ENCODE measurements at regions not wholly inside any gene's neighbourhood (a gene's known extent, or its start where the extent isn't known, plus 50 kb on each side); places are given as distances from the start of the nearest gene placed in this dataset.

DNA sequence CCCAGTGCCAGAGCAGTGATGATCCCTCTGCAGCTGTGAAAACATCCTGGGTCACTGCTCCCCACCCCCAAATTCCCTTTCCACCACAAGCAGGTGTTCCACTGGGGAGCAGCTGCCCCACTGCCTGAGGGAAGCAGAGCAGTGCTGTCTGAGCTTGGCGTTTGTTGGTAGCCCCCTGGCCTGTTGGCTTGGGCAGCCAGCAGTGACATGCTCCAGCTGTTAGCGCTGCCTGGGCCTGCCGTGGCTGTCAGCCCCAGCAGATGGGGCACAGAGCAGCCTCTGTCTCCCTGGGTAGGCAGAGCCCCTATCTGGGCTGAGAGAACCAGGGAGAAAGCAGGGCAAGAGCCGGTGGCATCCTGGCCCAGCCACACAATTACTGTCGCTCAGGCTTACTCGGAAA is 247.7 kb downstream of the GLI2 start:
- peak; percentile 55 for DNase-seq

- DNase-seq: peak; percentile 57
Measured at GRCh38 chr2:120984046-120984445, 248.4 kb downstream of the GLI2 start.

GRCh38 chr2:120984452-120985173 is 248.9 kb downstream of the GLI2 start:
- no peak for DNase-seq

DNA sequence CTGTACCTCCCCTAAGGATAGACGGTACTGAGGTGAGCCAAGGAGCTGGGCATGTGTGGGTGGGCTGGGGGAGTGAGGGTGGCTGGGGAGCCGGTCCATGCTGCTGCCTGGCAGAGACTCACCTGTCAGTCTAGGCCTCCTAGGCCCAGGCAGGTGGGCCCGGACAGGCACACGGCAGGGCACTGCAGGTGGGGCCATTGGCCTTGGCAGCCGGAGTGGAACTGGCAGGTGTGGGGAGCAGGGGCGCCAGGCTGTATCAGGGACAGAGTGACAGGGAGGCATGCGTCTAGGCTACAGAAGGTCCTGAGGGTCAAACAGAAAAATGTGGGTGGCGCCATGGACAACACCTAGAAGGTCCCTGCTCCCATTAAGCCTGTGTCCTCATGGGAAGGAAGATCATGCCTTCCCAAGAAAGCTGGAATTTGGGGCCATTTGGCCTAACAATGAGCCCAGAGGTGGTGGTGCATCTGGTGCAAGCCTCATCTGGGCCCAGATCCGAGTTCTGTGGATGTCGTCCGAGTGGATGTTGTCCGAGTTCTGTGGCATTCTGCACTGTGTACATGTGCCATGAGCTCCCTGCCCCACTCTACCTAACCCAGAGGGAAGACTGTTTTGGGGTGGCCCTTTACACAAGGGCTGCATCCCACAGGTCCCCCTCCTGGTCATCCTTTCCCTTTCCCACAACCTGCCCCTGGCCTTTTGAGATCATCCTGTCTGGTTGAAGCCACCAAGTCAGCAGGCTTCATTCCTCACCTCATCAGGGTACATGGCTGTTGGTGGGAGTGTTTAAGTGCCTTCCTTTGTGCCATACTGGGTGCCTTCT is 249.7 kb downstream of the GLI2 start:
- DNase-seq: no peak

- DNase-seq: no peak
Measured at GRCh38 chr2:120985997-120986651, 250.5 kb downstream of the GLI2 start.

- no peak for DNase-seq
Measured at GRCh38 chr2:120986898-120987650, 251.4 kb downstream of the GLI2 start.

DNA sequence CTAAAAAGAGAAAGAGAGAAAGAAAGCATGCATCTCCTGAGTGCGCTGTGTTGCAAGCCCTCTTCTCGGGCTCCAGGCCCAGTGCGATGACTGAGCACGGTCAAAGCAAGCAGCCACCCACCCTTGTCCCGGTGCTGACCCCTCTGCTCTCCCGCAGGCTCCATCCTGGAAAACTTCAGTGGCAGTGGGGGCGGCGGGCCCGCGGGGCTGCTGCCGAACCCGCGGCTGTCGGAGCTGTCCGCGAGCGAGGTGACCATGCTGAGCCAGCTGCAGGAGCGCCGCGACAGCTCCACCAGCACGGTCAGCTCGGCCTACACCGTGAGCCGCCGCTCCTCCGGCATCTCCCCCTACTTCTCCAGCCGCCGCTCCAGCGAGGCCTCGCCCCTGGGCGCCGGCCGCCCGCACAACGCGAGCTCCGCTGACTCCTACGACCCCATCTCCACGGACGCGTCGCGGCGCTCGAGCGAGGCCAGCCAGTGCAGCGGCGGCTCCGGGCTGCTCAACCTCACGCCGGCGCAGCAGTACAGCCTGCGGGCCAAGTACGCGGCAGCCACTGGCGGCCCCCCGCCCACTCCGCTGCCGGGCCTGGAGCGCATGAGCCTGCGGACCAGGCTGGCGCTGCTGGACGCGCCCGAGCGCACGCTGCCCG is 252.5 kb downstream of the GLI2 start:
- DNase-seq: no peak

DNA sequence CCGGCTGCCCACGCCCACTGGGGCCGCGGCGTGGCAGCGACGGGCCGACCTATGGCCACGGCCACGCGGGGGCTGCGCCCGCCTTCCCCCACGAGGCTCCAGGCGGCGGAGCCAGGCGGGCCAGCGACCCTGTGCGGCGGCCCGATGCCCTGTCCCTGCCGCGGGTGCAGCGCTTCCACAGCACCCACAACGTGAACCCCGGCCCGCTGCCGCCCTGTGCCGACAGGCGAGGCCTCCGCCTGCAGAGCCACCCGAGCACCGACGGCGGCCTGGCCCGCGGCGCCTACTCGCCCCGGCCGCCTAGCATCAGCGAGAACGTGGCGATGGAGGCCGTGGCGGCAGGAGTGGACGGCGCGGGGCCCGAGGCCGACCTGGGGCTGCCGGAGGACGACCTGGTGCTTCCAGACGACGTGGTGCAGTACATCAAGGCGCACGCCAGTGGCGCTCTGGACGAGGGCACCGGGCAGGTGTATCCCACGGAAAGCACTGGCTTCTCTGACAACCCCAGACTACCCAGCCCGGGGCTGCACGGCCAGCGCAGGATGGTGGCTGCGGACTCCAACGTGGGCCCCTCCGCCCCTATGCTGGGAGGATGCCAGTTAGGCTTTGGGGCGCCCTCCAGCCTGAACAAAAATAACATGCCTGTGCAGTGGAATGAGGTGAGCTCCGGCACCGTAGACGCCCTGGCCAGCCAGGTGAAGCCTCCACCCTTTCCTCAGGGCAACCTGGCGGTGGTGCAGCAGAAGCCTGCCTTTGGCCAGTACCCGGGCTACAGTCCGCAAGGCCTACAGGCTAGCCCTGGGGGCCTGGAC is 253.2 kb downstream of the GLI2 start:
- no peak for DNase-seq

- DNase-seq: no peak
Measured at GRCh38 chr2:120989512-120990441, 254.1 kb downstream of the GLI2 start.

GRCh38 chr2:120990451-120990871 is 254.8 kb downstream of the GLI2 start:
- no peak for DNase-seq

DNA sequence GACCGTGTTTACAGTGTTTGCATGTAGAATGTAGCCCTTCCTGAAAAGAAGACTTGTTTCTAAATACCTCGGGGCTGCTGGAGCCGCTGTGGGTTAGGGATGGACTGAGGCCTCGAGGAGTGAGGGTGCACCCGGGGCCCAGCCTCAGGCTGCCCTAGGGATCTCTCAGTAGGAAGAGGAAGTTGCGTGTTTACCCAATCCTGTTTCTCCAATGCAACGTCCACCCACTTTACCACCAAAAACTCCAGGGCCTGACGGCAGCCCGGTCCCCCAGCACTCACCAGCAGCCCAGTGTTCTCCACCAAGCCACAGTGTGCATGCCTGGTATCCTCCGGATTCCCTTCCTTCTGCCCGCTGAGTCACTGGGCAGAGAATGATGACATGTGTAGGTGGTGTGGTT is 255.8 kb downstream of the GLI2 start:
- no peak for DNase-seq

- no peak for DNase-seq
Measured at GRCh38 chr2:120992791-120993555, 257.3 kb downstream of the GLI2 start.

GRCh38 chr2:120993661-120994060 is 258.0 kb downstream of the GLI2 start:
- DNase-seq: no peak

GRCh38 chr2:120994301-120994995 is 258.8 kb downstream of the GLI2 start:
- no peak for DNase-seq

DNA sequence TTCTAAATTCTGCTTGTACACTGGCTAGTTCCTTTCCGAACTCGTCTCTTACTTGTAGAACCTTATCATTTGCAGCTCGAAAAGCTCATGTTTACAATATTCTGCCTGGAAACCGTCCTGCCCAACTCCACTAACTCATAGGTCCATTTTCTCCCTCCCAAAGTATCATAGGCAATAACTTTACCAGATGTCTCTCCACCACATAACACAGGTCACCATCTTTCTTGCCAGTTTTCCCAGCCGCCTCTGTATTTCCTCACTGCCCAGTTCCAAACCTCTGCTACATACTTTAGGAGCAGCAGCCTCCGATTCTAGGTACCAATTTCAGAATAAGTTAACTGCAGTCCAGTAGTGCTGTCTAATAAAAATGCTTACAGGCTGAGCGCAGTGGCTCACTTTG is 259.5 kb downstream of the GLI2 start:
- DNase-seq: no peak

- DNase-seq: no peak
Measured at GRCh38 chr2:120995656-120996190, 260.1 kb downstream of the GLI2 start.

- no peak for DNase-seq
Measured at GRCh38 chr2:120999377-121000097, 263.9 kb downstream of the GLI2 start.

- no peak for DNase-seq
Measured at GRCh38 chr2:121000804-121001203, 265.1 kb downstream of the GLI2 start.

All from DMS53 (cell line).